Hepatocyte (in vitro differentiated cells): ENCODE measurements at regions not wholly inside any gene's neighbourhood (a gene's known extent, or its start where the extent isn't known, plus 50 kb on each side); places are given as distances from the start of the nearest gene placed in this dataset.

Experiments used
- DNase-seq: peaks from one replicate; pipeline ENCODE4 v3.0.0-alpha.2; 2016; ENCODE audit warnings: low spot score
- H2AFZ ChIP-seq: fragments of 200-600 bp; sonication (generic); 2 replicates; pipeline ENCODE4 v1.6.0; 2016; ENCODE audit warnings: antibody characterized with exemption, mild to moderate bottlenecking
- H3K27ac ChIP-seq: fragments of 200-600 bp; sonication (generic); 2 replicates; pipeline ENCODE4 v1.5.1; 2016; ENCODE audit warnings: mild to moderate bottlenecking
- H3K27me3 ChIP-seq: fragments of 200-600 bp; sonication (generic); 2 replicates; pipeline ENCODE4 v1.6.1; 2016
- H3K36me3 ChIP-seq: fragments of 200-600 bp; sonication (generic); replicated peaks from 2 replicates; pipeline ENCODE4 v1.5.1; 2016; ENCODE audit warnings: low read depth; ENCODE audit not compliant: insufficient read depth
- H3K4me1 ChIP-seq: fragments of 200-600 bp; sonication (generic); 2 replicates; pipeline ENCODE4 v1.5.1; 2016; ENCODE audit warnings: mild to moderate bottlenecking, moderate library complexity; ENCODE audit not compliant: insufficient read depth
- H3K4me2 ChIP-seq: fragments of 200-600 bp; sonication (generic); 2 replicates; pipeline ENCODE4 v1.6.0; 2016
- H3K4me3 ChIP-seq: fragments of 200-600 bp; sonication (generic); 2 replicates; pipeline ENCODE4 v1.5.1; 2016; ENCODE audit warnings: mild to moderate bottlenecking
- H3K79me2 ChIP-seq: fragments of 200-600 bp; sonication (generic); 2 replicates; pipeline ENCODE4 v1.6.0; 2017; ENCODE audit warnings: mild to moderate bottlenecking
- H3K9me2 ChIP-seq: fragments of 200-600 bp; sonication (generic); replicated peaks from 2 replicates; pipeline ENCODE4 v1.6.0; 2017; ENCODE audit warnings: mild to moderate bottlenecking; ENCODE audit not compliant: insufficient read depth
- H3K9me3 ChIP-seq: fragments of 200-600 bp; sonication (generic); 2 replicates; pipeline ENCODE4 v1.5.1; 2016; ENCODE audit warnings: low read depth, mild to moderate bottlenecking
- H4K20me1 ChIP-seq: fragments of 200-600 bp; sonication (generic); 2 replicates; pipeline ENCODE4 v1.6.0; 2016; ENCODE audit warnings: mild to moderate bottlenecking; ENCODE audit not compliant: insufficient read depth, poor library complexity, severe bottlenecking
- CTCF ChIP-seq: fragments of 200-600 bp; sonication (generic); IDR thresholded peaks from 2 replicates; pipeline ENCODE4 v1.5.1; 2016; ENCODE audit warnings: antibody characterized with exemption, mild to moderate bottlenecking; ENCODE audit not compliant: poor library complexity
- EZH2 ChIP-seq: fragments of 200-600 bp; sonication (generic); IDR thresholded peaks from 2 replicates; pipeline ENCODE4 v1.6.1; 2016; ENCODE audit warnings: antibody characterized with exemption, mild to moderate bottlenecking, borderline replicate concordance
- EZH2phosphoT487 ChIP-seq: fragments of 200-600 bp; sonication (generic); IDR thresholded peaks from one replicate; pipeline ENCODE4 v1.6.1; 2018; ENCODE audit warnings: antibody characterized with exemption, mild to moderate bottlenecking, low read depth, moderate library complexity; ENCODE audit not compliant: unreplicated experiment, severe bottlenecking
- WGBS: methylation state at CpG from one replicate; pipeline ENCODE4 v1.1.6; 2016; ENCODE audit warnings: low lambda C conversion rate; ENCODE audit errors: missing lambda C conversion rate; 5-methylcytosine and 5-hydroxymethylcytosine counted together

- Histone ChIP-seq H3K79me2 (no peaks in the 10 kb centered on the region), H3K9me3 (no peaks in the 10 kb centered on the region), H3K9me2 (no peaks in the 10 kb centered on the region), H2AFZ (peak overlapping the region; percentile 7), H3K27me3 (no peaks in the 10 kb centered on the region), H3K4me2 (peak overlapping the region; percentile 2), H4K20me1 (no peaks in the 10 kb centered on the region), H3K36me3 (no peaks in the 10 kb centered on the region), H3K27ac (peak overlapping the region; percentile 88), H3K4me3 (no peak overlapping the region), H3K4me1 (peaks cover 36% of the 10 kb centered on the region)
- 29% methylated on average over 10 of the region's 10 CpGs for WGBS
- DNase-seq: peak; percentile 18
- no peak for TF ChIP-seq CTCF
- TF ChIP-seq EZH2: no peak
- no peak for TF ChIP-seq EZH2phosphoT487
Measured at GRCh38 chr1:234771642-234772344, 161.8 kb upstream of the IRF2BP2 start.

- no peaks in the 10 kb centered on the region for H3K79me2 ChIP-seq
- no peak for DNase-seq
- H3K4me2 ChIP-seq: peak overlapping the region; percentile 2
- 96% methylated on average over 9 of the region's 9 CpGs for WGBS
- peaks cover 36% of the 10 kb centered on the region for H3K4me1 ChIP-seq
- H3K9me2 ChIP-seq: no peaks in the 10 kb centered on the region
- peak overlapping the region; percentile 7 for H2AFZ ChIP-seq
- H3K9me3 ChIP-seq: no peaks in the 10 kb centered on the region
- no peak for TF ChIP-seq CTCF
- no peak for TF ChIP-seq EZH2phosphoT487
- TF ChIP-seq EZH2: no peak
- no peaks in the 10 kb centered on the region for H3K27me3 ChIP-seq
- peak overlapping the region; percentile 88 for H3K27ac ChIP-seq
- no peak overlapping the region for H3K4me3 ChIP-seq
- no peaks in the 10 kb centered on the region for H4K20me1 ChIP-seq
- H3K36me3 ChIP-seq: no peaks in the 10 kb centered on the region
Measured at GRCh38 chr1:234770924-234771540, 161.1 kb upstream of the IRF2BP2 start.

- Histone ChIP-seq H3K4me1 (peaks cover 36% of the 10 kb centered on the region), H3K27me3 (no peaks in the 10 kb centered on the region), H3K27ac (peak overlapping the region; percentile 47), H3K4me3 (no peak overlapping the region), H3K79me2 (no peaks in the 10 kb centered on the region), H2AFZ (no peak overlapping the region), H3K36me3 (no peaks in the 10 kb centered on the region), H4K20me1 (no peaks in the 10 kb centered on the region), H3K9me2 (no peaks in the 10 kb centered on the region), H3K9me3 (no peaks in the 10 kb centered on the region), H3K4me2 (no peak overlapping the region)
- DNase-seq: peak; percentile 26
- 58% methylated on average over 25 of the region's 25 CpGs for WGBS
- TF ChIP-seq CTCF: no peak
- no peak for TF ChIP-seq EZH2phosphoT487
- TF ChIP-seq EZH2: no peak
Measured at GRCh38 chr1:234769986-234770795, 160.2 kb upstream of the IRF2BP2 start.
